ENCODE measurements at regions not wholly inside any gene's neighbourhood (a gene's known extent, or its start where the extent isn't known, plus 50 kb on each side); places are given as distances from the start of the nearest gene placed in this dataset.

GRCh38 chr2:59961746-59962145, 591.7 kb downstream of the BCL11A start:
- Histone ChIP-seq H3K27me3 (ENCODE audit: insufficient read depth, poor library complexity, severe bottlenecking) (no peaks in the 10 kb centered on the region), H3K4me3 (replicated peaks; ENCODE audit: insufficient read depth, low read length) (no peak overlapping the region), H3K27ac (replicated peaks) (no peak overlapping the region)
- DNase-seq (ENCODE audit: low read depth in 1 of 2, low spot score in 1 of 2): no peak
- TF ChIP-seq REST (IDR thresholded peaks at IDR 0.05; ENCODE audit: insufficient replicate concordance, low read depth) (no peak), GABPA (IDR thresholded peaks at IDR 0.05; ENCODE audit: low read depth) (no peak), SPI1 (IDR thresholded peaks at IDR 0.05; ENCODE audit: borderline replicate concordance, low read depth) (no peak), POLR2AphosphoS5 (IDR thresholded peaks at IDR 0.05; ENCODE audit: low read depth) (no peak), CTCF (IDR thresholded peaks at IDR 0.05; ENCODE audit: insufficient read depth, low read length) (no peak)

DNA sequence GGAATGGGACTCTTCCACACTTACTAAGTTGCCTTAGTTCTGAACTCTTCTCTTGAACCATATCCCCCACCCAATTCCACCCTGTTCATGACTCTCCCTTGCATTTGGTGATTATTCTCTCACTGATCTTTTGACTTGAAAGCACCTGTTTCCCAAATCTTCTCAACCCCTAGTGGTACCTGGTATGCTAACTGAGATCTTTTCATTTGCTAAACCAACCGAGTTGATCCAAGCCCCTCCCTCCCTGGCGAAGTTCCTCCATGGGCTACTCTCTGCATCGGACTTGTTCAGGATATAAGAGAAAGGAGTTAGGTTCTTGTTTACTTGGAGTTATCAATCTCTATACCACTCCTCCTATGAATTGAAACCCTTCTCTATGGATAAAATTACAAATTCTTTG, 593.5 kb downstream of the BCL11A start:
- Histone ChIP-seq H3K4me3 (replicated peaks; ENCODE audit: insufficient read depth, low read length) (no peak overlapping the region), H3K27ac (replicated peaks) (no peak overlapping the region), H3K27me3 (ENCODE audit: insufficient read depth, poor library complexity, severe bottlenecking) (no peaks in the 10 kb centered on the region)
- no peak for DNase-seq (ENCODE audit: low read depth in 1 of 2, low spot score in 1 of 2)
- TF ChIP-seq CTCF (IDR thresholded peaks at IDR 0.05; ENCODE audit: insufficient read depth, low read length): no peak
- no peak for TF ChIP-seq GABPA (IDR thresholded peaks at IDR 0.05; ENCODE audit: low read depth)
- no peak for TF ChIP-seq REST (IDR thresholded peaks at IDR 0.05; ENCODE audit: insufficient replicate concordance, low read depth)
- TF ChIP-seq POLR2AphosphoS5 (IDR thresholded peaks at IDR 0.05; ENCODE audit: low read depth): no peak
- no peak for TF ChIP-seq SPI1 (IDR thresholded peaks at IDR 0.05; ENCODE audit: borderline replicate concordance, low read depth)

GRCh38 chr2:59957504-59957903, 596.0 kb downstream of the BCL11A start:
- TF ChIP-seq SPI1 (IDR thresholded peaks at IDR 0.05; ENCODE audit: borderline replicate concordance, low read depth) (no peak), GABPA (IDR thresholded peaks at IDR 0.05; ENCODE audit: low read depth) (no peak), REST (IDR thresholded peaks at IDR 0.05; ENCODE audit: insufficient replicate concordance, low read depth) (no peak), POLR2AphosphoS5 (IDR thresholded peaks at IDR 0.05; ENCODE audit: low read depth) (no peak), CTCF (IDR thresholded peaks at IDR 0.05; ENCODE audit: insufficient read depth, low read length) (no peak)
- H3K27ac ChIP-seq (replicated peaks): no peak overlapping the region
- DNase-seq (ENCODE audit: low read depth in 1 of 2, low spot score in 1 of 2): no peak
- H3K27me3 ChIP-seq (ENCODE audit: insufficient read depth, poor library complexity, severe bottlenecking): no peaks in the 10 kb centered on the region
- no peak overlapping the region for H3K4me3 ChIP-seq (replicated peaks; ENCODE audit: insufficient read depth, low read length)

All from HL-60 (cell line).